ENCODE measurements at regions not wholly inside any gene's neighbourhood (a gene's known extent, or its start where the extent isn't known, plus 50 kb on each side); places are given as distances from the start of the nearest gene placed in this dataset.

DNA sequence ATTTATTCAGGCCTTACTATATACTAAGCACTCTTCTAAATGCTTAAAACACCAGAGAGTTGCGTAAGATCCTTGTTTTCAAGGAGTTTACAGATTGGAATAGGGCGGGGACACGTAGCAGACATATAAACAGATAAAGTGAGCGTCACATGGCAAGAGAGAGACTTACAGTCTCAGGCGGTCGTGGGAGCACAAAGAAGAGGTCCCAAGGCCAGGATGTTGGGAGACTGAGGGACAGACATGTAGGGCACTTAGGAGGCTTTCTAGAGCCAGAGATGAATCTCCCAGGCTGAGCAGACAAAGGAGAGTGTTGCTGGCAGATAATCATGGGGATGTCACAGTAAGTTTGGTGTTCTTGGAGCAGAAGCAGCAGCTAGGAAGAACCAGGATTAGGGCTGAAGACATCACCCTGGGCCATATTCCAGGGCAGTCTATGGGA is 119.1 kb upstream of the ANKFN1 start:
- no peak overlapping the region for H3K4me2 ChIP-seq (ENCODE audit: low read depth, low read length)
- no peaks in the 10 kb centered on the region for H3F3A ChIP-seq (ENCODE audit: insufficient read depth, low read length)
- no peak overlapping the region for H3K4me3 ChIP-seq (ENCODE audit: low read length)
- H3K27ac ChIP-seq (ENCODE audit: low read length): no peak overlapping the region
- no peaks in the 10 kb centered on the region for H4K20me1 ChIP-seq (ENCODE audit: insufficient read depth, low read length)
- no peaks in the 10 kb centered on the region for H3K9me2 ChIP-seq (replicated peaks; ENCODE audit: insufficient read depth, low read length)
- H3K27me3 ChIP-seq (replicated peaks; ENCODE audit: insufficient read depth, low read length): no peaks in the 10 kb centered on the region
- H2AFZ ChIP-seq (ENCODE audit: low read length): no peak overlapping the region
- H3K79me2 ChIP-seq (ENCODE audit: low read length): no peaks in the 10 kb centered on the region
- DNase-seq: no peak
- H3K36me3 ChIP-seq (replicated peaks; ENCODE audit: insufficient read depth, low read length): no peaks in the 10 kb centered on the region
- no peak for TF ChIP-seq CTCF (IDR thresholded peaks at IDR 0.05; ENCODE audit: low read length)
- TF ChIP-seq EZH2phosphoT487 (IDR thresholded peaks at IDR 0.05; ENCODE audit: low read length): no peak
- TF ChIP-seq EZH2 (optimal IDR thresholded peaks at IDR 0.05; ENCODE audit: low read depth, low read length): no peak
- no peaks in the 10 kb centered on the region for H3K9me3 ChIP-seq (replicated peaks; ENCODE audit: insufficient read depth, low read length)
- H3K9ac ChIP-seq (ENCODE audit: low read length): no peak overlapping the region
- H3K4me1 ChIP-seq (ENCODE audit: low read length): peaks cover 17% of the 10 kb centered on the region

GRCh38 chr17:56038131-56038530 is 115.1 kb upstream of the ANKFN1 start:
- DNase-seq: no peak
- H3K4me1 ChIP-seq (ENCODE audit: low read length): no peaks in the 10 kb centered on the region
- no peaks in the 10 kb centered on the region for H3K79me2 ChIP-seq (ENCODE audit: low read length)
- H3K36me3 ChIP-seq (replicated peaks; ENCODE audit: insufficient read depth, low read length): no peaks in the 10 kb centered on the region
- TF ChIP-seq CTCF (IDR thresholded peaks at IDR 0.05; ENCODE audit: low read length): no peak
- no peak overlapping the region for H3K4me3 ChIP-seq (ENCODE audit: low read length)
- no peak overlapping the region for H2AFZ ChIP-seq (ENCODE audit: low read length)
- H3K9ac ChIP-seq (ENCODE audit: low read length): no peak overlapping the region
- H4K20me1 ChIP-seq (ENCODE audit: insufficient read depth, low read length): no peaks in the 10 kb centered on the region
- H3K9me3 ChIP-seq (replicated peaks; ENCODE audit: insufficient read depth, low read length): no peaks in the 10 kb centered on the region
- H3K9me2 ChIP-seq (replicated peaks; ENCODE audit: insufficient read depth, low read length): no peaks in the 10 kb centered on the region
- no peaks in the 10 kb centered on the region for H3K27me3 ChIP-seq (replicated peaks; ENCODE audit: insufficient read depth, low read length)
- H3K27ac ChIP-seq (ENCODE audit: low read length): no peak overlapping the region
- no peak overlapping the region for H3K4me2 ChIP-seq (ENCODE audit: low read depth, low read length)
- no peaks in the 10 kb centered on the region for H3F3A ChIP-seq (ENCODE audit: insufficient read depth, low read length)

GRCh38 chr17:56045872-56046271 is 107.4 kb upstream of the ANKFN1 start:
- Histone ChIP-seq H3K27me3 (replicated peaks; ENCODE audit: insufficient read depth, low read length) (no peaks in the 10 kb centered on the region), H3K9me2 (replicated peaks; ENCODE audit: insufficient read depth, low read length) (no peaks in the 10 kb centered on the region), H3K27ac (ENCODE audit: low read length) (no peak overlapping the region), H3K9me3 (replicated peaks; ENCODE audit: insufficient read depth, low read length) (no peaks in the 10 kb centered on the region), H3K9ac (ENCODE audit: low read length) (no peak overlapping the region), H4K20me1 (ENCODE audit: insufficient read depth, low read length) (no peaks in the 10 kb centered on the region), H2AFZ (ENCODE audit: low read length) (no peak overlapping the region), H3K4me1 (ENCODE audit: low read length) (no peaks in the 10 kb centered on the region), H3K36me3 (replicated peaks; ENCODE audit: insufficient read depth, low read length) (no peaks in the 10 kb centered on the region), H3K79me2 (ENCODE audit: low read length) (no peaks in the 10 kb centered on the region), H3K4me2 (ENCODE audit: low read depth, low read length) (no peak overlapping the region), H3K4me3 (ENCODE audit: low read length) (no peak overlapping the region), H3F3A (ENCODE audit: insufficient read depth, low read length) (no peaks in the 10 kb centered on the region)
- no peak for TF ChIP-seq CTCF (IDR thresholded peaks at IDR 0.05; ENCODE audit: low read length)
- TF ChIP-seq EZH2 (optimal IDR thresholded peaks at IDR 0.05; ENCODE audit: low read depth, low read length): no peak
- no peak for TF ChIP-seq EZH2phosphoT487 (IDR thresholded peaks at IDR 0.05; ENCODE audit: low read length)
- no peak for DNase-seq
